CD14-positive monocyte (primary cell): ENCODE measurements at regions not wholly inside any gene's neighbourhood (a gene's known extent, or its start where the extent isn't known, plus 50 kb on each side); places are given as distances from the start of the nearest gene placed in this dataset.

Experiments
- DNase-seq, 3 donors: peaks; one replicate each; pipeline ENCODE4 v3.0.0-alpha.2; 2011 to 2022
- H2AFZ ChIP-seq: 2 replicates; pipeline ENCODE4 v1.6.0; 2012; ENCODE audit warnings: mild to moderate bottlenecking, low read depth, low read length, inconsistent platforms; ENCODE audit not compliant: insufficient read depth, poor library complexity, severe bottlenecking
- H3K27ac ChIP-seq, 2 donors: 1 replicate in 1 of 2; 2 replicates in 1 of 2; pipeline ENCODE4 v1.5.1; 2012 to 2013; ENCODE audit warnings: low read length in 2 of 2, control low read depth in 1 of 2, inconsistent platforms in 1 of 2, low read depth in 1 of 2, mild to moderate bottlenecking in 1 of 2
- H3K27me3 ChIP-seq, 2 donors: one replicate each; pipeline versions ENCODE4 v1.6.0 to v1.6.1; 2011 to 2013; ENCODE audit warnings: low read length in 2 of 2; ENCODE audit not compliant: control insufficient read depth in 2 of 2, insufficient read depth in 2 of 2
- H3K36me3 ChIP-seq, 2 donors: replicated peaks in 1 of 2; 1 replicate in 1 of 2; 2 replicates in 1 of 2; pipeline versions ENCODE4 v1.5.1 to v1.6.1; 2012 to 2013; ENCODE audit warnings: low read length in 2 of 2, control low read depth in 1 of 2, inconsistent platforms in 1 of 2, mild to moderate bottlenecking in 1 of 2; ENCODE audit not compliant: insufficient read depth in 2 of 2, control insufficient read depth in 1 of 2
- H3K4me1 ChIP-seq, 2 donors: 1 replicate in 1 of 2; 2 replicates in 1 of 2; pipeline versions ENCODE4 v1.5.1 to v1.6.1; 2012 to 2013; ENCODE audit warnings: low read length in 2 of 2, control low read depth in 1 of 2, inconsistent platforms in 1 of 2, mild to moderate bottlenecking in 1 of 2, moderate library complexity in 1 of 2; ENCODE audit not compliant: insufficient read depth in 2 of 2, control insufficient read depth in 1 of 2
- H3K4me2 ChIP-seq: replicated peaks from 2 replicates; pipeline ENCODE3; 2012; ENCODE audit warnings: low read length, moderate library complexity, mild to moderate bottlenecking; ENCODE audit not compliant: poor library complexity, severe bottlenecking; ENCODE audit errors: extremely low read depth
- H3K4me3 ChIP-seq, 3 experiments: fragments of 200-600 bp in 1 of 3; sonication (generic) in 1 of 3; replicated peaks in 1 of 3; 1 replicate in 2 of 3; 2 replicates in 1 of 3; pipeline ENCODE4 v1.5.1; 2011 to 2013; ENCODE audit warnings: low read length in 3 of 3, mild to moderate bottlenecking in 3 of 3, control low read depth in 2 of 3, low read depth in 2 of 3, inconsistent platforms in 1 of 3, moderate library complexity in 1 of 3
- H3K79me2 ChIP-seq: 2 replicates; pipeline ENCODE4 v1.6.0; 2012; ENCODE audit warnings: mild to moderate bottlenecking, control low read depth, inconsistent platforms, low read length, moderate library complexity; ENCODE audit not compliant: insufficient read depth
- H3K9ac ChIP-seq: 2 replicates; pipeline ENCODE4 v1.6.0; 2017; ENCODE audit warnings: low read length, mild to moderate bottlenecking; ENCODE audit not compliant: insufficient read depth, poor library complexity, severe bottlenecking
- H3K9me3 ChIP-seq, 2 donors: replicated peaks in 1 of 2; 1 replicate in 1 of 2; 2 replicates in 1 of 2; pipeline versions ENCODE4 v1.5.1 to v1.6.1; 2012 to 2013; ENCODE audit warnings: low read length in 2 of 2, control low read depth in 1 of 2; ENCODE audit not compliant: control insufficient read depth in 1 of 2, insufficient read depth in 1 of 2
- H4K20me1 ChIP-seq: 2 replicates; pipeline ENCODE4 v1.6.0; 2012; ENCODE audit warnings: mild to moderate bottlenecking, low read length, control low read depth, moderate library complexity; ENCODE audit not compliant: insufficient read depth
- H3K27ac Mint-ChIP-seq, 7 donors: one replicate each; pipeline ENCODE4 v1.8.0; 2020; ENCODE audit warnings: mild to moderate bottlenecking in 7 of 7, mixed read lengths in 7 of 7, moderate library complexity in 6 of 7, inconsistent platforms in 2 of 7
- H3K27me3 Mint-ChIP-seq, 3 donors: one replicate each; pipeline ENCODE4 v1.8.0; 2021 to 2022; ENCODE audit warnings: low read depth in 3 of 3, mild to moderate bottlenecking in 3 of 3, mixed read lengths in 3 of 3, moderate library complexity in 3 of 3, inconsistent platforms in 1 of 3
- H3K36me3 Mint-ChIP-seq, 2 donors: one replicate each; pipeline ENCODE4 v1.8.0; 2020; ENCODE audit warnings: mixed read lengths in 2 of 2, inconsistent platforms in 1 of 2, mild to moderate bottlenecking in 1 of 2
- H3K4me1 Mint-ChIP-seq: one replicate; pipeline ENCODE4 v1.8.0; 2020; ENCODE audit warnings: mild to moderate bottlenecking, mixed read lengths
- H3K4me3 Mint-ChIP-seq, 2 donors: one replicate each; pipeline ENCODE4 v1.8.0; 2020; ENCODE audit warnings: mild to moderate bottlenecking in 2 of 2, mixed read lengths in 2 of 2, moderate library complexity in 1 of 2
- H3K9me3 Mint-ChIP-seq, 7 donors: one replicate each; pipeline ENCODE4 v1.8.0; 2020 to 2022; ENCODE audit warnings: mixed read lengths in 7 of 7, mild to moderate bottlenecking in 6 of 7, moderate library complexity in 6 of 7, inconsistent platforms in 2 of 7
- WGBS: methylation state at CpG from one replicate; pipeline ENCODE4 v1.1.5; 2013; ENCODE audit warnings: missing lambda C conversion rate; ENCODE audit not compliant: insufficient coverage; 5-methylcytosine and 5-hydroxymethylcytosine counted together
- intact Hi-C, 2 donors: fragments of 100-400 bp; cut with micrococcal nuclease; formaldehyde crosslinking; loops; one replicate each; pipeline versions ENCODE4 v1.15.0 to v1.15.1; 2023
- TF ChIP-seq, protein P1 (sequence below): fragments of 200-600 bp; IDR thresholded peaks from one replicate; pipeline ENCODE4 v1.8.0; 2022; ENCODE audit warnings: antibody characterized with exemption, mild to moderate bottlenecking

DNA sequence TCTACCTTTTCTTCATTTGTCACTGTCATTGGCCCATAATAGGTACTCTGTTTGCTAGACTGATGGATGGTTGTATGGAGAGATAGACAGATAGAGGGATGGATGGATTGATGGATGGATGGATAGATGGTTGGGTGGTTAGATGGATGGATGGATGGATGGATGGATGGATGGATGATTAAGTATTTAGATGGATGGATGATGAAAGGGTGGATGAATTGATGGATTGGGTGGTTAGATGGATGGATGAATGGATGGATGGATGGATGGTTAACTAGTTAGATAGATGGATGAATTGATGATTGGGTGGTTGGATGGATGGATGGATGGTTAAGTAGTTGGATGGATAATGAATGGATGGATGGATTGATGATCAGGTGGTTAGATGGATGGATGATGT is 334.7 kb upstream of the AUTS2 start:
- intact Hi-C loops: no loop called here
- TF ChIP-seq, protein P1, sequence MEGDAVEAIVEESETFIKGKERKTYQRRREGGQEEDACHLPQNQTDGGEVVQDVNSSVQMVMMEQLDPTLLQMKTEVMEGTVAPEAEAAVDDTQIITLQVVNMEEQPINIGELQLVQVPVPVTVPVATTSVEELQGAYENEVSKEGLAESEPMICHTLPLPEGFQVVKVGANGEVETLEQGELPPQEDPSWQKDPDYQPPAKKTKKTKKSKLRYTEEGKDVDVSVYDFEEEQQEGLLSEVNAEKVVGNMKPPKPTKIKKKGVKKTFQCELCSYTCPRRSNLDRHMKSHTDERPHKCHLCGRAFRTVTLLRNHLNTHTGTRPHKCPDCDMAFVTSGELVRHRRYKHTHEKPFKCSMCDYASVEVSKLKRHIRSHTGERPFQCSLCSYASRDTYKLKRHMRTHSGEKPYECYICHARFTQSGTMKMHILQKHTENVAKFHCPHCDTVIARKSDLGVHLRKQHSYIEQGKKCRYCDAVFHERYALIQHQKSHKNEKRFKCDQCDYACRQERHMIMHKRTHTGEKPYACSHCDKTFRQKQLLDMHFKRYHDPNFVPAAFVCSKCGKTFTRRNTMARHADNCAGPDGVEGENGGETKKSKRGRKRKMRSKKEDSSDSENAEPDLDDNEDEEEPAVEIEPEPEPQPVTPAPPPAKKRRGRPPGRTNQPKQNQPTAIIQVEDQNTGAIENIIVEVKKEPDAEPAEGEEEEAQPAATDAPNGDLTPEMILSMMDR: no peak
- no peak overlapping the region for H3K27ac Mint-ChIP-seq

DNA sequence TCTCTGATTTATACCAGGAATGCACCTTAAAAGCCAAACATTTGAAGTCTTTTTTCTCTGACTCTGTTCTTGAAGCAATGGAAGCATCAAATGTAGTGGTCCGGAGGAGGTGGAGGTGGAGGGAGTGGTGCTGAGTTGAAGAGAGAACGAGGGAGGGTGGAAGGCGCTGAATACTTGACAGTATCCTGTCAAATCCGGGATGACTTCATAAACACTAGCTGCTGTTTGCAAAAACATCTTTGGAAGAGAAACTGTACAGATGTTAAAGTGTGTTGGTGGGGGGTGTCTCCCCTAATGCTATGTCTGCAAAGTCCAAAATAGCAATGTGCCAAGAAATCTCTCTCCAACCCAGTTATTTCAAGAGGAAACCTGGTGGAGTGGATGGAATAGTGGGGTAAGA is 328.5 kb upstream of the AUTS2 start:
- WGBS: 100% methylated on average over 3 of the region's 4 CpGs
- H3K36me3 Mint-ChIP-seq: no peaks in the 10 kb centered on the region
- no peak for DNase-seq

More for the DNA sequence above, 334.7 kb upstream of the AUTS2 start:
- peaks cover 0 to 12% (median 6%) of the 10 kb centered on the region in 7 donors for H3K9me3 Mint-ChIP-seq
- no peak for DNase-seq
- no peak overlapping the region for H3K4me2 ChIP-seq
- no peaks in the 10 kb centered on the region for H3K36me3 Mint-ChIP-seq
- H3K4me3 Mint-ChIP-seq: no peak overlapping the region
- no peak overlapping the region for H3K4me3 ChIP-seq
- peaks cover 4 to 12% of the 10 kb centered on the region in 2 donors for H3K4me1 ChIP-seq
- no peaks in the 10 kb centered on the region for H4K20me1 ChIP-seq
- no peaks in the 10 kb centered on the region for H3K27me3 ChIP-seq
- peaks cover 0 to 2% (median 0%) of the 10 kb centered on the region in 3 donors for H3K27me3 Mint-ChIP-seq
- H3K36me3 ChIP-seq: no peaks in the 10 kb centered on the region
- no peak overlapping the region for H3K9ac ChIP-seq
- no peak overlapping the region for H2AFZ ChIP-seq
- no peaks in the 10 kb centered on the region for H3K9me3 ChIP-seq
- H3K27ac ChIP-seq: no peak overlapping the region
- H3K4me1 Mint-ChIP-seq: no peaks in the 10 kb centered on the region
- no peaks in the 10 kb centered on the region for H3K79me2 ChIP-seq

More for the DNA sequence above, 328.5 kb upstream of the AUTS2 start:
- H3K79me2 ChIP-seq: no peaks in the 10 kb centered on the region
- no peaks in the 10 kb centered on the region for H3K4me1 ChIP-seq
- H3K27me3 ChIP-seq: no peaks in the 10 kb centered on the region
- Mint-ChIP-seq H3K9me3 (peaks cover 0 to 18% (median 7%) of the 10 kb centered on the region in 7 donors), H3K27me3 (peaks cover 2 to 8% (median 5%) of the 10 kb centered on the region in 3 donors), H3K4me3 (no peak overlapping the region), H3K4me1 (no peaks in the 10 kb centered on the region), H3K27ac (no peak overlapping the region)
- no peak overlapping the region for H3K9ac ChIP-seq
- no peak overlapping the region for H3K4me2 ChIP-seq
- no peak overlapping the region for H3K4me3 ChIP-seq
- TF ChIP-seq, protein P1: no peak
- no peak overlapping the region for H3K27ac ChIP-seq
- intact Hi-C loops: no loop called here
- no peaks in the 10 kb centered on the region for H4K20me1 ChIP-seq
- H3K36me3 ChIP-seq: no peaks in the 10 kb centered on the region
- H3K9me3 ChIP-seq: peaks cover 0 to 4% of the 10 kb centered on the region in 2 donors
- no peak overlapping the region for H2AFZ ChIP-seq
